HG03460 (cell line): ENCODE measurements at regions not wholly inside any gene's neighbourhood (a gene's known extent, or its start where the extent isn't known, plus 50 kb on each side); places are given as distances from the start of the nearest gene placed in this dataset.
A peak's percentile ranks its signal among the peaks of the same experiment; 100 is the strongest.

ENCODE experiments used
- ATAC-seq: cut with Tn5 transposase; IDR thresholded peaks from one replicate; pipeline ENCODE4 v1.9.1; 2021; ENCODE audit not compliant: unreplicated experiment

GRCh38 chr4:89665662-89666061, 171.3 kb downstream of the SNCA start:
- no peak for ATAC-seq

GRCh38 chr4:89664521-89664920, 172.4 kb downstream of the SNCA start:
- no peak for ATAC-seq

- no peak for ATAC-seq
These were observed 175.6 kb downstream of the SNCA start for GRCh38 chr4:89661173-89661899.

- ATAC-seq = no peak
These were observed 176.4 kb downstream of the SNCA start for GRCh38 chr4:89660444-89661172.

GRCh38 chr4:89658701-89659024, 178.3 kb downstream of the SNCA start:
- ATAC-seq = peak; percentile 73

GRCh38 chr4:89657931-89658700, 178.8 kb downstream of the SNCA start:
- ATAC-seq = peak; percentile 68

GRCh38 chr4:89653012-89653411, 183.9 kb downstream of the SNCA start:
- ATAC-seq = no peak

GRCh38 chr4:89645482-89645881, 191.5 kb downstream of the SNCA start:
- ATAC-seq = no peak

- ATAC-seq = no peak
These were observed 195.6 kb downstream of the SNCA start for GRCh38 chr4:89641367-89641687.

- no peak for ATAC-seq
These were observed 196.2 kb downstream of the SNCA start for GRCh38 chr4:89640620-89641366.

GRCh38 chr4:89639395-89639794, 197.6 kb downstream of the SNCA start:
- ATAC-seq = no peak

GRCh38 chr4:89625599-89626293, 211.2 kb downstream of the SNCA start:
- ATAC-seq = no peak

- ATAC-seq = no peak
These were observed 217.6 kb downstream of the SNCA start for GRCh38 chr4:89619206-89619962.

- no peak for ATAC-seq
These were observed 218.8 kb downstream of the SNCA start for GRCh38 chr4:89618151-89618550.

- no peak for ATAC-seq
These were observed 219.6 kb downstream of the SNCA start for GRCh38 chr4:89617317-89617716.

- no peak for ATAC-seq
These were observed 220.6 kb downstream of the SNCA start for GRCh38 chr4:89616382-89616781.

- ATAC-seq = no peak
These were observed 221.9 kb downstream of the SNCA start for GRCh38 chr4:89615051-89615450.

GRCh38 chr4:89614155-89614554, 222.8 kb downstream of the SNCA start:
- no peak for ATAC-seq

- no peak for ATAC-seq
These were observed 226.7 kb downstream of the SNCA start for GRCh38 chr4:89610236-89610635.

- no peak for ATAC-seq
These were observed 227.2 kb downstream of the SNCA start for GRCh38 chr4:89609756-89610155.
